K562 (cell line): ENCODE measurements at regions not wholly inside any gene's neighbourhood (a gene's known extent, or its start where the extent isn't known, plus 50 kb on each side); places are given as distances from the start of the nearest gene placed in this dataset.

Source experiments
- ASH1L ChIP-seq: fragments of 450-650 bp; IDR thresholded peaks from 2 replicates; pipeline ENCODE4 v1.6.1; 2018; ENCODE audit warnings: borderline replicate concordance, mild to moderate bottlenecking, low read depth; ENCODE audit not compliant: partially characterized antibody
- HDAC3 ChIP-seq: fragments of 450-650 bp; IDR thresholded peaks from 2 replicates; pipeline ENCODE4 v1.6.1; 2018; ENCODE audit warnings: borderline replicate concordance, mild to moderate bottlenecking, moderate library complexity; ENCODE audit not compliant: partially characterized antibody
- HNRNPK ChIP-seq: fragments of 200-400 bp; formaldehyde crosslinking; IDR thresholded peaks from one replicate; pipeline ENCODE4 v1.6.1; 2018; ENCODE audit warnings: mild to moderate bottlenecking, low read depth, low read length; ENCODE audit not compliant: poor library complexity, severe bottlenecking
- ZNF384 ChIP-seq: IDR thresholded peaks from 2 replicates; pipeline ENCODE4 v1.6.1; 2012; ENCODE audit warnings: low read depth, low read length, improper control_type of control experiment
- ZNF766 ChIP-seq: fragments of 200-800 bp; sonication (Bioruptor generic); conservative IDR thresholded peaks from 2 replicates; pipeline ENCODE4 v1.6.1; 2016; ENCODE audit warnings: missing genetic modification characterization, missing compliant biosample characterization
- TF ChIP-seq, protein P1 (sequence below): sonication (generic); formaldehyde crosslinking; IDR thresholded peaks from 2 replicates; pipeline ENCODE4 v1.8.0; 2022; ENCODE audit warnings: missing genetic modification reagents, mild to moderate bottlenecking, borderline replicate concordance
- TF ChIP-seq, protein P2 (sequence below): sonication (generic); formaldehyde crosslinking; IDR thresholded peaks from 2 replicates; pipeline ENCODE4 v1.9.0; 2022; ENCODE audit warnings: mild to moderate bottlenecking, missing genetic modification reagents
- TF ChIP-seq, protein P3 (sequence below): fragments of 250-450 bp; sonication (Bioruptor Pico); IDR thresholded peaks from 2 replicates; pipeline ENCODE4 v1.4.0; 2020; ENCODE audit warnings: mild to moderate bottlenecking

- TF ChIP-seq, protein P1, sequence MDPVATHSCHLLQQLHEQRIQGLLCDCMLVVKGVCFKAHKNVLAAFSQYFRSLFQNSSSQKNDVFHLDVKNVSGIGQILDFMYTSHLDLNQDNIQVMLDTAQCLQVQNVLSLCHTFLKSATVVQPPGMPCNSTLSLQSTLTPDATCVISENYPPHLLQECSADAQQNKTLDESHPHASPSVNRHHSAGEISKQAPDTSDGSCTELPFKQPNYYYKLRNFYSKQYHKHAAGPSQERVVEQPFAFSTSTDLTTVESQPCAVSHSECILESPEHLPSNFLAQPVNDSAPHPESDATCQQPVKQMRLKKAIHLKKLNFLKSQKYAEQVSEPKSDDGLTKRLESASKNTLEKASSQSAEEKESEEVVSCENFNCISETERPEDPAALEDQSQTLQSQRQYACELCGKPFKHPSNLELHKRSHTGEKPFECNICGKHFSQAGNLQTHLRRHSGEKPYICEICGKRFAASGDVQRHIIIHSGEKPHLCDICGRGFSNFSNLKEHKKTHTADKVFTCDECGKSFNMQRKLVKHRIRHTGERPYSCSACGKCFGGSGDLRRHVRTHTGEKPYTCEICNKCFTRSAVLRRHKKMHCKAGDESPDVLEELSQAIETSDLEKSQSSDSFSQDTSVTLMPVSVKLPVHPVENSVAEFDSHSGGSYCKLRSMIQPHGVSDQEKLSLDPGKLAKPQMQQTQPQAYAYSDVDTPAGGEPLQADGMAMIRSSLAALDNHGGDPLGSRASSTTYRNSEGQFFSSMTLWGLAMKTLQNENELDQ: no peak
- TF ChIP-seq, protein P2, sequence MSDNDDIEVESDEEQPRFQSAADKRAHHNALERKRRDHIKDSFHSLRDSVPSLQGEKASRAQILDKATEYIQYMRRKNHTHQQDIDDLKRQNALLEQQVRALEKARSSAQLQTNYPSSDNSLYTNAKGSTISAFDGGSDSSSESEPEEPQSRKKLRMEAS (CRISPR knock-in tag): no peak
- TF ChIP-seq, protein P3, sequence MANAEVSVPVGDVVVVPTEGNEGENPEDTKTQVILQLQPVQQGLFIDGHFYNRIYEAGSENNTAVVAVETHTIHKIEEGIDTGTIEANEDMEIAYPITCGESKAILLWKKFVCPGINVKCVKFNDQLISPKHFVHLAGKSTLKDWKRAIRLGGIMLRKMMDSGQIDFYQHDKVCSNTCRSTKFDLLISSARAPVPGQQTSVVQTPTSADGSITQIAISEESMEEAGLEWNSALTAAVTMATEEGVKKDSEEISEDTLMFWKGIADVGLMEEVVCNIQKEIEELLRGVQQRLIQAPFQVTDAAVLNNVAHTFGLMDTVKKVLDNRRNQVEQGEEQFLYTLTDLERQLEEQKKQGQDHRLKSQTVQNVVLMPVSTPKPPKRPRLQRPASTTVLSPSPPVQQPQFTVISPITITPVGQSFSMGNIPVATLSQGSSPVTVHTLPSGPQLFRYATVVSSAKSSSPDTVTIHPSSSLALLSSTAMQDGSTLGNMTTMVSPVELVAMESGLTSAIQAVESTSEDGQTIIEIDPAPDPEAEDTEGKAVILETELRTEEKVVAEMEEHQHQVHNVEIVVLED (CRISPR knock-in tag): no peak
- TF ChIP-seq ZNF766 (CRISPR knock-in tag) (no peak), HDAC3 (no peak), ZNF384 (no peak), HNRNPK (no peak), ASH1L (no peak)
- TF ChIP-seq, all 486 proteins: peak for 0
Measured at GRCh38 chr7:92988941-92989545, 128.7 kb downstream of the SAMD9 start (continued).
